Endothelial cell of umbilical vein (primary cell): ENCODE measurements at regions not wholly inside any gene's neighbourhood (a gene's known extent, or its start where the extent isn't known, plus 50 kb on each side); places are given as distances from the start of the nearest gene placed in this dataset.

Source experiments
- CTCF ChIP-seq, 2 donors: IDR thresholded peaks; 1 replicate in 1 of 2; 2 replicates in 1 of 2; pipeline ENCODE4 v1.5.1; 2011; ENCODE audit warnings: low read length in 2 of 2, mild to moderate bottlenecking in 2 of 2, moderate library complexity in 2 of 2, control low read depth in 1 of 2, inconsistent platforms in 1 of 2, low read depth in 1 of 2; ENCODE audit not compliant: insufficient read depth in 1 of 2; ENCODE audit errors: extremely low read depth in 1 of 2
- EZH2 ChIP-seq: IDR thresholded peaks from 2 replicates; pipeline ENCODE4 v1.6.1; 2012; ENCODE audit warnings: borderline replicate concordance, low read depth, mild to moderate bottlenecking, moderate library complexity, low read length, inconsistent platforms; ENCODE audit not compliant: severe bottlenecking
- GATA2 ChIP-seq: IDR thresholded peaks from 2 replicates; pipeline ENCODE4 v1.7.0; 2011; ENCODE audit warnings: low read depth, mild to moderate bottlenecking, moderate library complexity, mixed read lengths, low read length; ENCODE audit not compliant: insufficient read length, insufficient read depth
- JUN ChIP-seq: IDR thresholded peaks from 2 replicates; pipeline ENCODE4 v1.6.1; 2011; ENCODE audit warnings: borderline replicate concordance, low read depth; ENCODE audit not compliant: insufficient read length, insufficient read depth
- MAX ChIP-seq: IDR thresholded peaks from 2 replicates; pipeline ENCODE4 v1.6.1; 2011; ENCODE audit not compliant: insufficient read depth, insufficient read length
- MYC ChIP-seq: IDR thresholded peaks from one replicate; pipeline ENCODE4 v1.6.1; 2011; ENCODE audit warnings: mild to moderate bottlenecking, low read depth, low read length
- POLR2A ChIP-seq: IDR thresholded peaks from 2 replicates; pipeline ENCODE4 v1.6.1; 2012; ENCODE audit warnings: low read depth, mild to moderate bottlenecking, control low read depth, low read length
- POLR2AphosphoS5 ChIP-seq: IDR thresholded peaks from 2 replicates; pipeline ENCODE4 v1.6.1; 2012; ENCODE audit warnings: low read depth, mild to moderate bottlenecking, control low read depth, low read length, moderate library complexity; ENCODE audit not compliant: insufficient read depth

GRCh38 chr18:72208920-72209676, 335.0 kb downstream of the CBLN2 start:
- TF ChIP-seq CTCF (IDR thresholded peaks at IDR 0.05; ENCODE audit: extremely low read depth in 1 of 2, insufficient read depth in 1 of 2, low read depth in 1 of 2, low read length in 2 of 2) = no peak
- no peak for TF ChIP-seq POLR2A
- no peak for TF ChIP-seq GATA2
- no peak for TF ChIP-seq EZH2
- TF ChIP-seq POLR2AphosphoS5 = no peak
- no peak for TF ChIP-seq MAX
- no peak for TF ChIP-seq JUN
- no peak for TF ChIP-seq MYC
